Upper lobe of right lung (tissue), 1 donor: ENCODE measurements at regions not wholly inside any gene's neighbourhood (a gene's known extent, or its start where the extent isn't known, plus 50 kb on each side); places are given as distances from the start of the nearest gene placed in this dataset.
"Not testable (repeated sequence)": the region's sequence is repeated elsewhere in the genome, so short reads cannot be mapped to it uniquely, and the experiment has no call there.

Experiments used
- ATAC-seq: fragments of 200-7000 bp; cut with Tn5 transposase; one replicate; pipeline ENCODE4 v1.9.1; 2020; ENCODE audit warnings: mild to moderate bottlenecking, moderate library complexity
- DNase-seq: peaks from one replicate; pipeline ENCODE4 v3.0.0-alpha.2; 2020
- H3K27ac ChIP-seq: fragments of 200-600 bp; one replicate; pipeline ENCODE4 v1.8.0; 2022
- H3K27me3 ChIP-seq: fragments of 200-600 bp; one replicate; pipeline ENCODE4 v1.8.0; 2022; ENCODE audit warnings: mild to moderate bottlenecking
- H3K36me3 ChIP-seq: fragments of 200-600 bp; one replicate; pipeline ENCODE4 v1.8.0; 2022
- H3K4me1 ChIP-seq: fragments of 200-600 bp; one replicate; pipeline ENCODE4 v1.8.0; 2022
- H3K4me3 ChIP-seq: fragments of 200-600 bp; one replicate; pipeline ENCODE4 v1.8.0; 2022; ENCODE audit warnings: mild to moderate bottlenecking
- H3K9me3 ChIP-seq: fragments of 200-600 bp; one replicate; pipeline ENCODE4 v1.8.0; 2022
- CTCF ChIP-seq: fragments of 200-600 bp; IDR thresholded peaks from one replicate; pipeline ENCODE4 v1.8.0; 2022; ENCODE audit warnings: antibody characterized with exemption
- intact Hi-C: fragments of 100-400 bp; cut with DNase I; formaldehyde crosslinking; loops from one replicate; pipeline ENCODE4 v1.11.0; 2022
- donor health status: DM: no; HTN: yes; CAD: no; lungs with severe emphysema.

GRCh38 chr5:33206962-33207506, 233.7 kb upstream of the TARS1 start:
- no peak for ATAC-seq
- intact Hi-C loops, result no loop called here
- Histone ChIP-seq H3K27ac (no peak overlapping the region), H3K4me3 (no peak overlapping the region), H3K4me1 (peaks cover 9% of the 10 kb centered on the region), H3K27me3 (no peaks in the 10 kb centered on the region), H3K36me3 (no peaks in the 10 kb centered on the region), H3K9me3 (no peaks in the 10 kb centered on the region)
- TF ChIP-seq CTCF, result no peak
- no peak for DNase-seq

- no peak overlapping the region for H3K4me3 ChIP-seq
- ATAC-seq (no peak), DNase-seq (no peak)
- no peak overlapping the region for H3K27ac ChIP-seq
- no peak for TF ChIP-seq CTCF
- H3K9me3 ChIP-seq, result no peaks in the 10 kb centered on the region
- intact Hi-C loops, result no loop called here
- H3K36me3 ChIP-seq, result no peaks in the 10 kb centered on the region
- no peaks in the 10 kb centered on the region for H3K27me3 ChIP-seq
- H3K4me1 ChIP-seq, result peaks cover 9% of the 10 kb centered on the region
These were observed 231.5 kb upstream of the TARS1 start for GRCh38 chr5:33209252-33209651.

- H3K27ac ChIP-seq, intact Hi-C loops: not testable (repeated sequence)
These were observed 230.5 kb upstream of the TARS1 start for GRCh38 chr5:33210221-33210620.

GRCh38 chr5:33210978-33211377, 229.8 kb upstream of the TARS1 start:
- no peaks in the 10 kb centered on the region for H3K27me3 ChIP-seq
- no peak overlapping the region for H3K27ac ChIP-seq
- no peaks in the 10 kb centered on the region for H3K9me3 ChIP-seq
- H3K36me3 ChIP-seq, result no peaks in the 10 kb centered on the region
- no peak for DNase-seq
- peaks cover 3% of the 10 kb centered on the region for H3K4me1 ChIP-seq
- intact Hi-C loops, result no loop called here
- no peak for ATAC-seq
- H3K4me3 ChIP-seq, result no peak overlapping the region
- no peak for TF ChIP-seq CTCF

More at GRCh38 chr5:33210221-33210620, 230.5 kb upstream of the TARS1 start:
- not testable (repeated sequence) for H3K4me3 ChIP-seq, H3K9me3 ChIP-seq, H3K27me3 ChIP-seq, H3K4me1 ChIP-seq, DNase-seq, ATAC-seq, H3K36me3 ChIP-seq

- Histone ChIP-seq H3K27ac (no peak overlapping the region), H3K27me3 (no peaks in the 10 kb centered on the region), H3K4me3 (no peak overlapping the region), H3K9me3 (no peaks in the 10 kb centered on the region), H3K36me3 (no peaks in the 10 kb centered on the region), H3K4me1 (no peaks in the 10 kb centered on the region)
- intact Hi-C loops, result no loop called here
- DNase-seq, result no peak
- TF ChIP-seq CTCF, result no peak
- ATAC-seq, result no peak
These were observed 228.3 kb upstream of the TARS1 start for GRCh38 chr5:33212439-33212838.

GRCh38 chr5:33212900-33213299, 227.9 kb upstream of the TARS1 start:
- no peak for ATAC-seq
- no peak for DNase-seq
- Histone ChIP-seq H3K27me3 (no peaks in the 10 kb centered on the region), H3K36me3 (no peaks in the 10 kb centered on the region), H3K4me3 (no peak overlapping the region), H3K9me3 (no peaks in the 10 kb centered on the region), H3K27ac (no peak overlapping the region), H3K4me1 (no peaks in the 10 kb centered on the region)
- intact Hi-C loops, result no loop called here
- TF ChIP-seq CTCF, result no peak
